Heart left ventricle (tissue), 13 donors: ENCODE measurements at regions not wholly inside any gene's neighbourhood (a gene's known extent, or its start where the extent isn't known, plus 50 kb on each side); places are given as distances from the start of the nearest gene placed in this dataset.

Experiments
- POLR2A ChIP-seq, 2 donors: fragments of 450-650 bp; IDR thresholded peaks; one replicate each; pipeline ENCODE4 v1.6.1; 2017; ENCODE audit warnings: antibody characterized with exemption in 2 of 2, mild to moderate bottlenecking in 2 of 2, moderate library complexity in 2 of 2
- TF ChIP-seq, protein P1 (sequence below), 12 donors: fragments of 200-600 bp; sonication (generic) in 4 of 12; IDR thresholded peaks; one replicate each; pipeline versions ENCODE4 v1.5.0 to v1.8.0; 2018 to 2022; ENCODE audit warnings: antibody characterized with exemption in 12 of 12, mild to moderate bottlenecking in 5 of 12
- donor health status: ischemic (EF 13 %, LVEDD 7.1; RV severe dilation, severe dysfunction).
- donor health status: DM: no; HTN: yes; CAD: no.
- donor health status: DM: no; HTN: no; CAD: no.
- donor health status: ischemic (EF 25% LVEDD 6.9; RV normal size, moderate dysfunction).
- donor health status: ischemic (EF 25% LVEDD 5.7; RV mildly dilated, moderate dysfunction).
- donor health status: ischemic (EF 35%, LVEDD 5.7; RV mildly dilated, moderate dysfunction).
- donor health status: nonischemic (EF 11% LVEDD 7.7; RV severe dilation, severe dysfunction).
- donor health status: DM: yes; HTN: yes; CAD: no.
- donor health status: PGD.
- donor health status: ischemic (EF 29% LVEDD 5.4; RV normal size, mild dysfunction).
- donor health status: nonischemic (EF 23%, LVEDD 6.1; RV moderate dilation, normal function).

GRCh38 chr2:88320076-88320773 lies 132.3 kb downstream of the FOXI3 start:
- no peak for TF ChIP-seq POLR2A (IDR thresholded peaks at IDR 0.05)
- TF ChIP-seq, protein P1, sequence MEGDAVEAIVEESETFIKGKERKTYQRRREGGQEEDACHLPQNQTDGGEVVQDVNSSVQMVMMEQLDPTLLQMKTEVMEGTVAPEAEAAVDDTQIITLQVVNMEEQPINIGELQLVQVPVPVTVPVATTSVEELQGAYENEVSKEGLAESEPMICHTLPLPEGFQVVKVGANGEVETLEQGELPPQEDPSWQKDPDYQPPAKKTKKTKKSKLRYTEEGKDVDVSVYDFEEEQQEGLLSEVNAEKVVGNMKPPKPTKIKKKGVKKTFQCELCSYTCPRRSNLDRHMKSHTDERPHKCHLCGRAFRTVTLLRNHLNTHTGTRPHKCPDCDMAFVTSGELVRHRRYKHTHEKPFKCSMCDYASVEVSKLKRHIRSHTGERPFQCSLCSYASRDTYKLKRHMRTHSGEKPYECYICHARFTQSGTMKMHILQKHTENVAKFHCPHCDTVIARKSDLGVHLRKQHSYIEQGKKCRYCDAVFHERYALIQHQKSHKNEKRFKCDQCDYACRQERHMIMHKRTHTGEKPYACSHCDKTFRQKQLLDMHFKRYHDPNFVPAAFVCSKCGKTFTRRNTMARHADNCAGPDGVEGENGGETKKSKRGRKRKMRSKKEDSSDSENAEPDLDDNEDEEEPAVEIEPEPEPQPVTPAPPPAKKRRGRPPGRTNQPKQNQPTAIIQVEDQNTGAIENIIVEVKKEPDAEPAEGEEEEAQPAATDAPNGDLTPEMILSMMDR (IDR thresholded peaks at IDR 0.05) = no peak
